Stimulated activated CD4-positive, alpha-beta T cell treated with anti-CD3 and anti-CD28 coated beads, Interleukin-4, amount 100 ng/mL, for 4 hours (primary cell): ENCODE measurements at regions not wholly inside any gene's neighbourhood (a gene's known extent, or its start where the extent isn't known, plus 50 kb on each side); places are given as distances from the start of the nearest gene placed in this dataset.

Experiments
- DNase-seq, 2 experiments: peaks; one replicate each; pipeline ENCODE4 v3.0.0-alpha.2; 2020

- DNase-seq: no peak
These were observed 207.0 kb downstream of the BRD1 start for GRCh38 chr22:49620666-49621065.

- DNase-seq: no peak
These were observed 207.6 kb downstream of the BRD1 start for GRCh38 chr22:49620003-49620556.

- DNase-seq: no peak
These were observed 208.4 kb downstream of the BRD1 start for GRCh38 chr22:49619301-49619700.

GRCh38 chr22:49618677-49618953 is 209.1 kb downstream of the BRD1 start:
- DNase-seq: no peak

- no peak for DNase-seq
These were observed 209.6 kb downstream of the BRD1 start for GRCh38 chr22:49617866-49618676.

- no peak for DNase-seq
These were observed 210.4 kb downstream of the BRD1 start for GRCh38 chr22:49617264-49617663.

- DNase-seq: no peak
These were observed 211.1 kb downstream of the BRD1 start for GRCh38 chr22:49616356-49617231.

GRCh38 chr22:49614966-49615965 is 212.4 kb downstream of the BRD1 start:
- no peak for DNase-seq

- DNase-seq: no peak
These were observed 214.0 kb downstream of the BRD1 start for GRCh38 chr22:49613511-49614270.

- DNase-seq: no peak
These were observed 214.6 kb downstream of the BRD1 start for GRCh38 chr22:49613108-49613507.

GRCh38 chr22:49609207-49609876 is 218.3 kb downstream of the BRD1 start:
- DNase-seq: no peak

GRCh38 chr22:49608660-49609059 is 219.0 kb downstream of the BRD1 start:
- no peak for DNase-seq

GRCh38 chr22:49608228-49608627 is 219.4 kb downstream of the BRD1 start:
- no peak for DNase-seq

- no peak for DNase-seq
These were observed 219.9 kb downstream of the BRD1 start for GRCh38 chr22:49607821-49608220.

GRCh38 chr22:49606562-49607290 is 220.9 kb downstream of the BRD1 start:
- no peak for DNase-seq

GRCh38 chr22:49604732-49605302 is 222.9 kb downstream of the BRD1 start:
- DNase-seq: no peak

- no peak for DNase-seq
These were observed 224.7 kb downstream of the BRD1 start for GRCh38 chr22:49603016-49603415.

- no peak for DNase-seq
These were observed 225.2 kb downstream of the BRD1 start for GRCh38 chr22:49602481-49602880.

- DNase-seq: no peak
These were observed 225.9 kb downstream of the BRD1 start for GRCh38 chr22:49601614-49602321.
